GM12878 (cell line): ENCODE measurements at regions not wholly inside any gene's neighbourhood (a gene's known extent, or its start where the extent isn't known, plus 50 kb on each side); places are given as distances from the start of the nearest gene placed in this dataset.

Experiments
- ATAC-seq: fragments of 200-7000 bp; cut with Tn5 transposase; 3 replicates; pipeline ENCODE4 v1.9.1; 2020; ENCODE audit warnings: mild to moderate bottlenecking, moderate library complexity
- BruUV-seq: library from RNA; stranded (reverse); fragments of 400-500 nt; replicated peaks from 2 replicates; lab custom pipeline; 2021; lab: Mats Ljungman, UMichigan
- CTCF ChIA-PET: fragments of 300-600 bp; sonication (Branson Sonifier 250); formaldehyde crosslinking; extraction: SDS; loops from one replicate; lab custom pipeline; 2021; ENCODE audit warnings: inconsistent platforms; lab: Yijun Ruan, JAX
- POLR2A ChIA-PET: fragments of 350-600 bp; formaldehyde crosslinking; extraction: SDS; loops from one replicate; lab custom pipeline; 2021; ENCODE audit warnings: inconsistent platforms; lab: Charles Lee
- RAD21 ChIA-PET: fragments of 300-600 bp; sonication (Branson Sonifier 250); formaldehyde crosslinking; loops from one replicate; lab custom pipeline; 2023; ENCODE audit warnings: antibody characterized with exemption; ENCODE audit not compliant: unreplicated experiment; lab: Charles Lee
- SMC1A ChIA-PET: fragments of 300-600 bp; sonication (Branson Sonifier 250); formaldehyde crosslinking; loops from one replicate; lab custom pipeline; 2023; ENCODE audit not compliant: unreplicated experiment, uncharacterized antibody; lab: Charles Lee
- DNase-seq: peaks from one replicate; pipeline ENCODE4 v3.0.0-alpha.2; 2011; ENCODE audit warnings: low read depth, low spot score
- FAIRE-seq: peaks from 3 replicates; lab custom pipeline; 2011; peaks lifted over from hg19 to GRCh38; lab: Jason Lieb, UNC
- H2AFZ ChIP-seq: 2 replicates; pipeline ENCODE4 v1.6.0; 2011; ENCODE audit warnings: low read depth, low read length, control low read depth; ENCODE audit not compliant: control insufficient read depth
- H3K27ac ChIP-seq: 2 replicates; pipeline ENCODE4 v1.5.1; 2011; ENCODE audit warnings: control low read depth; ENCODE audit not compliant: control insufficient read depth, insufficient read depth
- H3K27me3 ChIP-seq, 2 experiments: replicated peaks in 1 of 2; 2 replicates each; pipeline versions ENCODE4 v1.6.0 to v1.6.1; 2011; ENCODE audit warnings: low read length in 1 of 2; ENCODE audit not compliant: control insufficient read depth in 2 of 2, insufficient read depth in 2 of 2
- H3K36me3 ChIP-seq, 2 experiments: 2 replicates each; pipeline ENCODE4 v1.5.1; 2011; ENCODE audit warnings: low read length in 1 of 2; ENCODE audit not compliant: control insufficient read depth in 2 of 2, insufficient read depth in 2 of 2
- H3K4me1 ChIP-seq: 2 replicates; pipeline ENCODE4 v1.6.1; 2011; ENCODE audit warnings: mild to moderate bottlenecking, low read length, moderate library complexity, mixed read lengths; ENCODE audit not compliant: control insufficient read depth, insufficient read depth
- H3K4me2 ChIP-seq: 2 replicates; pipeline ENCODE4 v1.6.0; 2011; ENCODE audit warnings: control low read depth; ENCODE audit not compliant: control insufficient read depth, insufficient read depth
- H3K4me3 ChIP-seq: fragments of 200-600 bp; sonication (generic); 2 replicates; pipeline ENCODE4 v1.5.1; 2016
- H3K79me2 ChIP-seq: 2 replicates; pipeline ENCODE4 v1.6.0; 2011; ENCODE audit warnings: low read length; ENCODE audit not compliant: control insufficient read depth, insufficient read depth
- H3K9ac ChIP-seq: 2 replicates; pipeline ENCODE4 v1.8.0; 2011; ENCODE audit warnings: low read length, control low read depth, mixed read lengths; ENCODE audit not compliant: control insufficient read depth, insufficient read depth
- H3K9me3 ChIP-seq: replicated peaks from 3 replicates; pipeline ENCODE4 v1.5.1; 2011; ENCODE audit warnings: mild to moderate bottlenecking, low read length; ENCODE audit not compliant: control insufficient read depth, insufficient read depth
- H4K20me1 ChIP-seq: 2 replicates; pipeline ENCODE4 v1.6.0; 2011; ENCODE audit not compliant: control insufficient read depth, insufficient read depth
- CREB1 ChIP-seq: IDR thresholded peaks from 2 replicates; pipeline ENCODE4 v1.6.1; 2012; ENCODE audit warnings: low read depth, mild to moderate bottlenecking, inconsistent platforms
- CREM ChIP-seq: IDR thresholded peaks from 2 replicates; pipeline ENCODE4 v1.6.1; 2014; ENCODE audit warnings: antibody characterized with exemption, low read depth
- DPF2 ChIP-seq: fragments of 450-650 bp; IDR thresholded peaks from 2 replicates; pipeline ENCODE4 v1.6.1; 2017; ENCODE audit warnings: mild to moderate bottlenecking
- IKZF2 ChIP-seq, 2 experiments: fragments of 450-650 bp; IDR thresholded peaks; 2 replicates each; pipeline ENCODE4 v1.6.1; 2017; ENCODE audit warnings: mild to moderate bottlenecking in 2 of 2, moderate library complexity in 2 of 2
- MXI1 ChIP-seq: fragments of 150-350 bp; IDR thresholded peaks from 2 replicates; pipeline ENCODE4 v1.6.1; 2011; ENCODE audit warnings: low read depth, mild to moderate bottlenecking, inconsistent platforms, low read length, improper control_type of control experiment
- PAX5 ChIP-seq: IDR thresholded peaks from 2 replicates; pipeline ENCODE4 v1.6.1; 2011; ENCODE audit warnings: low read depth, low read length, borderline replicate concordance
- PAX8 ChIP-seq: fragments of 450-650 bp; IDR thresholded peaks from 2 replicates; pipeline ENCODE4 v1.6.1; 2017; ENCODE audit warnings: mild to moderate bottlenecking, moderate library complexity
- RBBP5 ChIP-seq: fragments of 200-600 bp; sonication (generic); conservative IDR thresholded peaks from 2 replicates; pipeline ENCODE4 v1.6.1; 2016
- RCOR1 ChIP-seq: conservative IDR thresholded peaks from 2 replicates; pipeline ENCODE4 v1.6.1; 2012; ENCODE audit warnings: low read depth, low read length, improper control_type of control experiment
- SIN3A ChIP-seq: IDR thresholded peaks from 2 replicates; pipeline ENCODE4 v1.6.1; 2012; ENCODE audit warnings: low read depth, low read length, improper control_type of control experiment
- SUZ12 ChIP-seq: fragments of 200-600 bp; sonication (generic); IDR thresholded peaks from one replicate; pipeline ENCODE4 v1.6.1; 2018; ENCODE audit warnings: antibody characterized with exemption, mild to moderate bottlenecking; ENCODE audit not compliant: unreplicated experiment
- ZNF384 ChIP-seq: IDR thresholded peaks from 2 replicates; pipeline ENCODE4 v1.6.1; 2012; ENCODE audit warnings: low read depth, mild to moderate bottlenecking, low read length, improper control_type of control experiment, borderline replicate concordance
- WGBS: methylation state at CpG from one replicate; pipeline ENCODE4 v1.1.6; 2016; ENCODE audit warnings: low lambda C conversion rate; ENCODE audit not compliant: insufficient replicate concordance, insufficient coverage; ENCODE audit errors: missing lambda C conversion rate; 5-methylcytosine and 5-hydroxymethylcytosine counted together
- in situ Hi-C: fragments of 300-500 bp; cut with MboI; formaldehyde crosslinking; loops from 9 replicates; pipeline ENCODE4 v1.14.3; 2018; ENCODE audit warnings: mixed read lengths
- intact Hi-C: fragments of 100-400 bp; cut with micrococcal nuclease; formaldehyde crosslinking; loops from one replicate; pipeline ENCODE4 v1.14.2; 2022; ENCODE audit not compliant: unreplicated experiment
- TF ChIP-seq, protein P1 (sequence below): fragments of 150-350 bp; IDR thresholded peaks from 2 replicates; pipeline ENCODE4 v1.6.1; 2014; ENCODE audit warnings: mild to moderate bottlenecking, low read depth, low read length

DNA sequence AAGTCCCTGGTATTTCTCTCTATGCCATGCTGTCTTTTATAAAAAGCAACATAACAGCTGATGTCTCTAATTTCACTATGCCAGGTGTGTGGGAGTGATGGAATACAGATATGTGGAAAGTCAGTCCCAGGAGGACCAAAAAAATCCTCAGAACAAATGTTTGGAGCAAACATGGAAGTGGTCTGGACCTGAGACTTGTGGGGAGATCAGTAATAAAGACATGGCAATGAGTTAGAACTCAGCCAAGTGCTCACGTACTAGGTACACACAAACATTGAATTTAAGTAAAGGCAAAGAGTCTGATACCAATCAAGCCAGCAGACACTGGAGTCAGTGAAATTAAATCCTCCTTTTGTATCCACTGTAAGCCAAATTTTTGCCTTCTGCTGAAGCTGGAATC, 223.6 kb downstream of the ALG10B start:
- no peaks in the 10 kb centered on the region for H3K4me1 ChIP-seq
- CTCF ChIA-PET, result no interaction called here
- TF ChIP-seq ZNF384 (no peak), RCOR1 (no peak), CREM (no peak), SUZ12 (no peak), MXI1 (no peak), RBBP5 (no peak), CREB1 (no peak), SIN3A (no peak), PAX5 (no peak), PAX8 (no peak), DPF2 (no peak), IKZF2 (IDR thresholded peaks at IDR 0.05) (no peak)
- TF ChIP-seq, protein P1, sequence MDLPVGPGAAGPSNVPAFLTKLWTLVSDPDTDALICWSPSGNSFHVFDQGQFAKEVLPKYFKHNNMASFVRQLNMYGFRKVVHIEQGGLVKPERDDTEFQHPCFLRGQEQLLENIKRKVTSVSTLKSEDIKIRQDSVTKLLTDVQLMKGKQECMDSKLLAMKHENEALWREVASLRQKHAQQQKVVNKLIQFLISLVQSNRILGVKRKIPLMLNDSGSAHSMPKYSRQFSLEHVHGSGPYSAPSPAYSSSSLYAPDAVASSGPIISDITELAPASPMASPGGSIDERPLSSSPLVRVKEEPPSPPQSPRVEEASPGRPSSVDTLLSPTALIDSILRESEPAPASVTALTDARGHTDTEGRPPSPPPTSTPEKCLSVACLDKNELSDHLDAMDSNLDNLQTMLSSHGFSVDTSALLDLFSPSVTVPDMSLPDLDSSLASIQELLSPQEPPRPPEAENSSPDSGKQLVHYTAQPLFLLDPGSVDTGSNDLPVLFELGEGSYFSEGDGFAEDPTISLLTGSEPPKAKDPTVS, result no peak
- H4K20me1 ChIP-seq, result no peaks in the 10 kb centered on the region
- in situ Hi-C loops, result no loop called here
- H3K27me3 ChIP-seq, result no peaks in the 10 kb centered on the region
- ATAC-seq, result no peak
- no peak overlapping the region for H2AFZ ChIP-seq
- H3K27ac ChIP-seq, result no peak overlapping the region
- no peak overlapping the region for H3K4me3 ChIP-seq
- intact Hi-C loops, result loop anchor here (10.0 kb wide), 1 partner anchor 205 kb away; no protein-coding TSS in a partner anchor
- BruUV-seq, result no TSS peak
- POLR2A ChIA-PET, result no interaction called here
- H3K36me3 ChIP-seq, result no peaks in the 10 kb centered on the region
- no peak overlapping the region for H3K4me2 ChIP-seq
- no peaks in the 10 kb centered on the region for H3K79me2 ChIP-seq
- SMC1A ChIA-PET, result interaction anchor here (1.3 to 1.4 kb wide), 2 partner anchors 129 to 201 kb away, joined by 3 to 5 read pairs; no protein-coding TSS in a partner anchor
- no peak for DNase-seq
- RAD21 ChIA-PET, result interaction anchor here (0.6 kb wide), 1 partner anchor 47 kb away, joined by 3 read pairs; no protein-coding TSS in a partner anchor
- no peaks in the 10 kb centered on the region for H3K9me3 ChIP-seq
- H3K9ac ChIP-seq, result no peak overlapping the region
- 6% methylated on average over 1 of the region's 1 CpG for WGBS
- no peak for FAIRE-seq
